H1 (cell line): ENCODE measurements at regions not wholly inside any gene's neighbourhood (a gene's known extent, or its start where the extent isn't known, plus 50 kb on each side); places are given as distances from the start of the nearest gene placed in this dataset.

Source experiments
- CTCF ChIA-PET: fragments of 300-600 bp; sonication (Branson Sonifier 250); formaldehyde crosslinking; loops from one replicate; lab custom pipeline; 2021; ENCODE audit not compliant: partially characterized antibody; lab: Charles Lee
- POLR2A ChIA-PET: fragments of 300-600 bp; sonication (Branson Sonifier 250); formaldehyde crosslinking; loops from one replicate; lab custom pipeline; 2021; ENCODE audit warnings: inconsistent platforms; ENCODE audit not compliant: partially characterized antibody; lab: Charles Lee
- DNase-seq, 2 experiments: peaks; one replicate each; pipeline versions ENCODE4 v3.0.0 to v3.0.0-alpha.2; 2010 to 2022; ENCODE audit warnings: low spot score in 2 of 2, low read depth in 1 of 2, mixed read lengths in 1 of 2
- FAIRE-seq: peaks from 2 replicates; lab custom pipeline; 2011; peaks lifted over from hg19 to GRCh38; lab: Jason Lieb, UNC
- H2AFZ ChIP-seq: 2 replicates; pipeline ENCODE4 v1.8.1; 2012; ENCODE audit warnings: low read length, inconsistent platforms
- H2AK5ac ChIP-seq: 2 replicates; pipeline ENCODE4 v1.6.1; 2013; ENCODE audit warnings: low read depth, low read length
- H2BK120ac ChIP-seq: replicated peaks from 2 replicates; pipeline ENCODE3; 2013; ENCODE audit warnings: low read depth, low read length, inconsistent platforms
- H2BK12ac ChIP-seq: 2 replicates; pipeline ENCODE4 v1.6.1; 2013; ENCODE audit warnings: low read depth, low read length
- H2BK15ac ChIP-seq: 2 replicates; pipeline ENCODE4 v1.6.1; 2013; ENCODE audit warnings: low read length
- H2BK20ac ChIP-seq: 2 replicates; pipeline ENCODE4 v1.6.1; 2013; ENCODE audit warnings: low read length
- H2BK5ac ChIP-seq: 2 replicates; pipeline ENCODE4 v1.6.1; 2013; ENCODE audit warnings: low read depth, low read length
- H3K14ac ChIP-seq: 2 replicates; pipeline ENCODE4 v1.6.1; 2013; ENCODE audit warnings: inconsistent platforms; ENCODE audit not compliant: insufficient read length
- H3K18ac ChIP-seq: 2 replicates; pipeline ENCODE4 v1.6.1; 2013; ENCODE audit warnings: low read length; ENCODE audit errors: extremely low read depth
- H3K23ac ChIP-seq: 2 replicates; pipeline ENCODE4 v1.6.1; 2013; ENCODE audit warnings: inconsistent platforms; ENCODE audit not compliant: insufficient read length
- H3K23me2 ChIP-seq: 2 replicates; pipeline ENCODE4 v1.6.1; 2013; ENCODE audit warnings: low read depth, low read length
- H3K27ac ChIP-seq: 2 replicates; pipeline ENCODE4 v1.6.1; 2011; ENCODE audit warnings: low read depth, low read length, inconsistent platforms
- H3K27me3 ChIP-seq, 4 experiments: replicated peaks in 1 of 4; 1 replicate in 1 of 4; 2 replicates in 3 of 4; pipeline versions ENCODE4 v1.6.1 to v1.8.1; 2011 to 2013; ENCODE audit warnings: low read length in 3 of 4, mild to moderate bottlenecking in 3 of 4, inconsistent platforms in 2 of 4, mixed read lengths in 2 of 4, moderate library complexity in 1 of 4; ENCODE audit not compliant: control insufficient read depth in 3 of 4, insufficient read depth in 3 of 4; ENCODE audit errors: extremely low read depth in 1 of 4
- H3K36me3 ChIP-seq, 4 experiments: 2 replicates each; pipeline versions ENCODE4 v1.6.1 to v1.8.1; 2011 to 2013; ENCODE audit warnings: mild to moderate bottlenecking in 4 of 4, low read length in 3 of 4, moderate library complexity in 2 of 4, control low read depth in 1 of 4, inconsistent platforms in 1 of 4; ENCODE audit not compliant: insufficient read depth in 4 of 4, control insufficient read depth in 2 of 4
- H3K4ac ChIP-seq: replicated peaks from 2 replicates; pipeline ENCODE3; 2013; ENCODE audit warnings: low read length, low read depth, mixed read lengths, inconsistent platforms; ENCODE audit not compliant: insufficient read length
- H3K4me1 ChIP-seq, 4 experiments: replicated peaks in 1 of 4; 1 replicate in 1 of 4; 2 replicates in 3 of 4; pipeline versions ENCODE4 v1.6.1 to v1.8.1; 2011 to 2013; ENCODE audit warnings: low read length in 3 of 4, inconsistent platforms in 2 of 4, mixed read lengths in 1 of 4; ENCODE audit not compliant: insufficient read depth in 4 of 4, control insufficient read depth in 3 of 4
- H3K4me2 ChIP-seq, 2 experiments: 2 replicates each; pipeline versions ENCODE4 v1.6.1 to v1.8.1; 2011 to 2013; ENCODE audit warnings: low read depth in 2 of 2, low read length in 2 of 2, control low read depth in 1 of 2, inconsistent platforms in 1 of 2, mild to moderate bottlenecking in 1 of 2; ENCODE audit not compliant: insufficient read depth in 1 of 2
- H3K4me3 ChIP-seq, 4 experiments: fragments of 200-600, 300-600 bp in 1 of 4; sonication (generic), shearing (Covaris generic), sonication (Bioruptor Twin) in 1 of 4; 2 replicates each; pipeline versions ENCODE4 v1.5.1 to v1.8.1; 2011 to 2016; ENCODE audit warnings: low read length in 4 of 4, low read depth in 3 of 4, control low read depth in 2 of 4, inconsistent platforms in 2 of 4, mild to moderate bottlenecking in 2 of 4, mixed read lengths in 1 of 4, moderate library complexity in 1 of 4; ENCODE audit not compliant: insufficient read depth in 2 of 4; ENCODE audit errors: extremely low read depth in 1 of 4
- H3K56ac ChIP-seq: replicated peaks from 2 replicates; pipeline ENCODE3; 2013; ENCODE audit warnings: low read depth, mild to moderate bottlenecking, mixed read lengths, low read length, inconsistent platforms; ENCODE audit not compliant: insufficient read length
- H3K79me1 ChIP-seq: 2 replicates; pipeline ENCODE4 v1.6.1; 2013; ENCODE audit warnings: low read depth, low read length, control low read depth
- H3K79me2 ChIP-seq, 2 experiments: 2 replicates each; pipeline versions ENCODE4 v1.6.1 to v1.8.1; 2012 to 2013; ENCODE audit warnings: low read length in 2 of 2, mild to moderate bottlenecking in 2 of 2, inconsistent platforms in 1 of 2; ENCODE audit not compliant: insufficient read depth in 2 of 2, control insufficient read depth in 1 of 2
- H3K9ac ChIP-seq, 4 experiments: replicated peaks in 1 of 4; 1 replicate in 1 of 4; 2 replicates in 3 of 4; pipeline versions ENCODE4 v1.6.1 to v1.8.1; 2011 to 2013; ENCODE audit warnings: low read depth in 3 of 4, low read length in 3 of 4, control low read depth in 2 of 4, mild to moderate bottlenecking in 2 of 4, moderate library complexity in 2 of 4, inconsistent platforms in 1 of 4; ENCODE audit errors: extremely low read depth in 1 of 4
- H3K9me3 ChIP-seq, 2 experiments: 2 replicates each; pipeline versions ENCODE4 v1.6.1 to v1.8.1; 2012 to 2013; ENCODE audit warnings: mild to moderate bottlenecking in 2 of 2, moderate library complexity in 2 of 2, control low read depth in 1 of 2, inconsistent platforms in 1 of 2, low read depth in 1 of 2, low read length in 1 of 2, mixed read lengths in 1 of 2; ENCODE audit not compliant: insufficient read depth in 2 of 2
- H4K20me1 ChIP-seq, 2 experiments: replicated peaks in 1 of 2; 2 replicates each; pipeline versions ENCODE3 to v1.8.1; 2011 to 2013; ENCODE audit warnings: inconsistent platforms in 2 of 2, low read length in 2 of 2, mild to moderate bottlenecking in 1 of 2; ENCODE audit not compliant: insufficient read depth in 2 of 2, control insufficient read depth in 1 of 2
- H4K5ac ChIP-seq: 2 replicates; pipeline ENCODE4 v1.6.1; 2013; ENCODE audit warnings: low read length, low read depth, mixed read lengths, inconsistent platforms; ENCODE audit not compliant: insufficient read length
- H4K8ac ChIP-seq: 2 replicates; pipeline ENCODE4 v1.8.0; 2013; ENCODE audit warnings: mild to moderate bottlenecking, moderate library complexity, low read length, inconsistent platforms; ENCODE audit not compliant: insufficient read depth; ENCODE audit errors: extremely low read depth
- H4K91ac ChIP-seq: replicated peaks from 2 replicates; pipeline ENCODE3; 2013; ENCODE audit warnings: low read length, mixed read lengths, inconsistent platforms; ENCODE audit not compliant: insufficient read length
- CBX8 ChIP-seq: fragments of 300-800, 300-1000 bp; sonication (generic); IDR thresholded peaks from 2 replicates; pipeline ENCODE4 v1.7.1; 2016; ENCODE audit warnings: low read depth, low read length, borderline replicate concordance
- CTBP2 ChIP-seq: IDR thresholded peaks from 2 replicates; pipeline ENCODE4 v1.7.0; 2011; ENCODE audit warnings: borderline replicate concordance, mild to moderate bottlenecking, moderate library complexity, mixed read lengths, low read length; ENCODE audit not compliant: insufficient read depth, insufficient read length
- GABPA ChIP-seq: IDR thresholded peaks from 2 replicates; pipeline ENCODE4 v1.6.1; 2011; ENCODE audit warnings: mild to moderate bottlenecking, low read length, moderate library complexity, borderline replicate concordance; ENCODE audit not compliant: insufficient read depth
- MAFK ChIP-seq: IDR thresholded peaks from 2 replicates; pipeline ENCODE4 v1.6.1; 2012; ENCODE audit warnings: low read depth, mild to moderate bottlenecking, improper control_type of control experiment, low read length
- POLR2AphosphoS5 ChIP-seq: IDR thresholded peaks from 2 replicates; pipeline ENCODE4 v1.6.1; 2011; ENCODE audit warnings: low read depth, low read length
- POU5F1 ChIP-seq: IDR thresholded peaks from 2 replicates; pipeline ENCODE4 v1.6.1; 2011; ENCODE audit warnings: low read depth, mild to moderate bottlenecking, low read length, moderate library complexity
- SIX5 ChIP-seq: IDR thresholded peaks from 2 replicates; pipeline ENCODE4 v1.6.1; 2011; ENCODE audit warnings: mild to moderate bottlenecking, low read depth, low read length
- TBP ChIP-seq: IDR thresholded peaks from 2 replicates; pipeline ENCODE4 v1.6.1; 2011; ENCODE audit warnings: low read depth, low read length, improper control_type of control experiment
- YY1 ChIP-seq: IDR thresholded peaks from 2 replicates; pipeline ENCODE4 v1.6.1; 2011; ENCODE audit warnings: low read depth, mild to moderate bottlenecking, low read length
- WGBS, 2 experiments: shearing (Covaris generic) in 1 of 2; methylation state at CpG; one replicate each; pipeline versions ENCODE4 v1.1.6 to v1.1.7; 2013 to 2015; ENCODE audit warnings: low lambda C conversion rate in 2 of 2, mixed read lengths in 2 of 2, inconsistent platforms in 1 of 2, low coverage in 1 of 2, missing lambda C conversion rate in 1 of 2; ENCODE audit not compliant: insufficient replicate concordance in 2 of 2, insufficient coverage in 1 of 2, insufficient read length in 1 of 2; ENCODE audit errors: extremely low coverage in 1 of 2, missing lambda C conversion rate in 1 of 2; 5-methylcytosine and 5-hydroxymethylcytosine counted together

DNA sequence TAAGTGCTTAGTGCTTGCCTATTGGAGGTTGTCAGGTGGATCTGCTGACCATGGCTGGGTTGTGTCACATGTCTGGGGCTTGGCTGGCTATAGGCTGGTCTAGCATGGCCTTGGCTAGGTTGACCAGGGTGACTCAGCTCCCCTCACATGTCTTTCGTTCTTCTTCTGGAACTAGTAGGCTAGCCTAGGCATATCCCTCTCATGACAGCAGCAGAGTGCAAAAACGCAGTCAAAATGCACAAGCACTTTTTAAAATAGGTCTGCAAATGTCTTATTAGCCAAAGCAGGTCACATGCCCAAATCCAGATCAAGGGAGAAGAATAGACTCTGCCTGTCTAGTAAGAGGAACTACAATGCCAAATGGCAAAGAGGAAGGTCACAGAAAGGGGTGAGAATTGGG is 179.7 kb upstream of the ACVR2A start:
- FAIRE-seq (no peak), DNase-seq (no peak)
- Histone ChIP-seq H4K91ac (no peak overlapping the region), H3K56ac (no peak overlapping the region), H3K4me2 (no peak overlapping the region), H2BK20ac (no peak overlapping the region), H4K5ac (no peak overlapping the region), H4K8ac (no peak overlapping the region), H2AFZ (no peak overlapping the region), H3K27me3 (no peaks in the 10 kb centered on the region), H3K9me3 (no peaks in the 10 kb centered on the region), H2BK120ac (no peak overlapping the region), H3K23me2 (no peaks in the 10 kb centered on the region), H2AK5ac (no peak overlapping the region), H2BK5ac (no peak overlapping the region), H3K36me3 (no peaks in the 10 kb centered on the region), H3K4me3 (no peak overlapping the region), H3K18ac (no peak overlapping the region), H4K20me1 (no peaks in the 10 kb centered on the region), H2BK12ac (no peak overlapping the region; the same call in 1 of the 2 replicates), H3K79me2 (no peaks in the 10 kb centered on the region), H3K14ac (no peak overlapping the region), H2BK15ac (no peak overlapping the region), H3K23ac (no peak overlapping the region), H3K27ac (no peak overlapping the region), H3K4ac (no peak overlapping the region), H3K4me1 (no peaks in the 10 kb centered on the region), H3K79me1 (no peaks in the 10 kb centered on the region), H3K9ac (no peak overlapping the region)
- 89% methylated on average over 2 of the region's 2 CpGs; no CpG with 5 or more reads in 1 of the 2 experiments for WGBS, 2 experiments
- CTCF ChIA-PET, result interaction anchor here (0.9 kb wide), 1 partner anchor 389 kb away, joined by 3 read pairs; no protein-coding TSS in a partner anchor
- POLR2A ChIA-PET, result interaction anchor here (0.7 kb wide), 1 partner anchor 178 kb away, joined by 3 read pairs; no protein-coding TSS in a partner anchor
- no peak for TF ChIP-seq CBX8
- no peak for TF ChIP-seq TBP
- no peak for TF ChIP-seq SIX5
- TF ChIP-seq POLR2AphosphoS5, result no peak
- no peak for TF ChIP-seq POU5F1
- TF ChIP-seq CTBP2, result no peak
- TF ChIP-seq YY1, result no peak
- TF ChIP-seq GABPA, result no peak
- no peak for TF ChIP-seq MAFK
